H1 (cell line): ENCODE measurements at regions not wholly inside any gene's neighbourhood (a gene's known extent, or its start where the extent isn't known, plus 50 kb on each side); places are given as distances from the start of the nearest gene placed in this dataset.

Source experiments
- BACH1 ChIP-seq: IDR thresholded peaks from 2 replicates; pipeline ENCODE4 v1.6.1; 2012; ENCODE audit warnings: low read length, improper control_type of control experiment
- JUN ChIP-seq: IDR thresholded peaks from 2 replicates; pipeline ENCODE4 v1.6.1; 2011; ENCODE audit warnings: low read depth, mild to moderate bottlenecking, improper control_type of control experiment, low read length
- TF ChIP-seq, protein P1 (sequence below): fragments of 300-600 bp; sonication (generic); IDR thresholded peaks from 2 replicates; pipeline ENCODE4 v1.7.1; 2012; ENCODE audit warnings: low read length, moderate library complexity, mild to moderate bottlenecking, inconsistent platforms; ENCODE audit not compliant: insufficient replicate concordance

DNA sequence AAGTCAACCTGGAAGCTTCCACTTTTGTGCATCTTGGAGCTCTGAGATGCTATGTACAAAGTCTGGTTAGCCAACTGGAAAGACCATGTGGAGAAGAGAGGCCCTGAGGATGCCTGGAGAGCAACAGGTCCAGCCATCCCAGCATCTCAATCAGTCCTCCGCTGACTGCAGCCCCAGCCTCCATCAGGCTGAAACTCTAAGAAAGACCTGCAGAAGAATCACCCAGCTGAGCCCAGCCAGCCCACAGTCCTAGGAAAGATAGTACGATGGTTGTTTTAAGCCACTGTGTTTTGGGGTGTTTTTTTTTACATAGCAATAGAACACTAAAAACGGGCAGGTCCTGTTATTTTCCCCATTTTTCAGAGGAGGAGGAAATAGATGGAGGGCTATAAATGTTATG, 84.0 kb downstream of the NCR2 start (continued):
- TF ChIP-seq, protein P1, sequence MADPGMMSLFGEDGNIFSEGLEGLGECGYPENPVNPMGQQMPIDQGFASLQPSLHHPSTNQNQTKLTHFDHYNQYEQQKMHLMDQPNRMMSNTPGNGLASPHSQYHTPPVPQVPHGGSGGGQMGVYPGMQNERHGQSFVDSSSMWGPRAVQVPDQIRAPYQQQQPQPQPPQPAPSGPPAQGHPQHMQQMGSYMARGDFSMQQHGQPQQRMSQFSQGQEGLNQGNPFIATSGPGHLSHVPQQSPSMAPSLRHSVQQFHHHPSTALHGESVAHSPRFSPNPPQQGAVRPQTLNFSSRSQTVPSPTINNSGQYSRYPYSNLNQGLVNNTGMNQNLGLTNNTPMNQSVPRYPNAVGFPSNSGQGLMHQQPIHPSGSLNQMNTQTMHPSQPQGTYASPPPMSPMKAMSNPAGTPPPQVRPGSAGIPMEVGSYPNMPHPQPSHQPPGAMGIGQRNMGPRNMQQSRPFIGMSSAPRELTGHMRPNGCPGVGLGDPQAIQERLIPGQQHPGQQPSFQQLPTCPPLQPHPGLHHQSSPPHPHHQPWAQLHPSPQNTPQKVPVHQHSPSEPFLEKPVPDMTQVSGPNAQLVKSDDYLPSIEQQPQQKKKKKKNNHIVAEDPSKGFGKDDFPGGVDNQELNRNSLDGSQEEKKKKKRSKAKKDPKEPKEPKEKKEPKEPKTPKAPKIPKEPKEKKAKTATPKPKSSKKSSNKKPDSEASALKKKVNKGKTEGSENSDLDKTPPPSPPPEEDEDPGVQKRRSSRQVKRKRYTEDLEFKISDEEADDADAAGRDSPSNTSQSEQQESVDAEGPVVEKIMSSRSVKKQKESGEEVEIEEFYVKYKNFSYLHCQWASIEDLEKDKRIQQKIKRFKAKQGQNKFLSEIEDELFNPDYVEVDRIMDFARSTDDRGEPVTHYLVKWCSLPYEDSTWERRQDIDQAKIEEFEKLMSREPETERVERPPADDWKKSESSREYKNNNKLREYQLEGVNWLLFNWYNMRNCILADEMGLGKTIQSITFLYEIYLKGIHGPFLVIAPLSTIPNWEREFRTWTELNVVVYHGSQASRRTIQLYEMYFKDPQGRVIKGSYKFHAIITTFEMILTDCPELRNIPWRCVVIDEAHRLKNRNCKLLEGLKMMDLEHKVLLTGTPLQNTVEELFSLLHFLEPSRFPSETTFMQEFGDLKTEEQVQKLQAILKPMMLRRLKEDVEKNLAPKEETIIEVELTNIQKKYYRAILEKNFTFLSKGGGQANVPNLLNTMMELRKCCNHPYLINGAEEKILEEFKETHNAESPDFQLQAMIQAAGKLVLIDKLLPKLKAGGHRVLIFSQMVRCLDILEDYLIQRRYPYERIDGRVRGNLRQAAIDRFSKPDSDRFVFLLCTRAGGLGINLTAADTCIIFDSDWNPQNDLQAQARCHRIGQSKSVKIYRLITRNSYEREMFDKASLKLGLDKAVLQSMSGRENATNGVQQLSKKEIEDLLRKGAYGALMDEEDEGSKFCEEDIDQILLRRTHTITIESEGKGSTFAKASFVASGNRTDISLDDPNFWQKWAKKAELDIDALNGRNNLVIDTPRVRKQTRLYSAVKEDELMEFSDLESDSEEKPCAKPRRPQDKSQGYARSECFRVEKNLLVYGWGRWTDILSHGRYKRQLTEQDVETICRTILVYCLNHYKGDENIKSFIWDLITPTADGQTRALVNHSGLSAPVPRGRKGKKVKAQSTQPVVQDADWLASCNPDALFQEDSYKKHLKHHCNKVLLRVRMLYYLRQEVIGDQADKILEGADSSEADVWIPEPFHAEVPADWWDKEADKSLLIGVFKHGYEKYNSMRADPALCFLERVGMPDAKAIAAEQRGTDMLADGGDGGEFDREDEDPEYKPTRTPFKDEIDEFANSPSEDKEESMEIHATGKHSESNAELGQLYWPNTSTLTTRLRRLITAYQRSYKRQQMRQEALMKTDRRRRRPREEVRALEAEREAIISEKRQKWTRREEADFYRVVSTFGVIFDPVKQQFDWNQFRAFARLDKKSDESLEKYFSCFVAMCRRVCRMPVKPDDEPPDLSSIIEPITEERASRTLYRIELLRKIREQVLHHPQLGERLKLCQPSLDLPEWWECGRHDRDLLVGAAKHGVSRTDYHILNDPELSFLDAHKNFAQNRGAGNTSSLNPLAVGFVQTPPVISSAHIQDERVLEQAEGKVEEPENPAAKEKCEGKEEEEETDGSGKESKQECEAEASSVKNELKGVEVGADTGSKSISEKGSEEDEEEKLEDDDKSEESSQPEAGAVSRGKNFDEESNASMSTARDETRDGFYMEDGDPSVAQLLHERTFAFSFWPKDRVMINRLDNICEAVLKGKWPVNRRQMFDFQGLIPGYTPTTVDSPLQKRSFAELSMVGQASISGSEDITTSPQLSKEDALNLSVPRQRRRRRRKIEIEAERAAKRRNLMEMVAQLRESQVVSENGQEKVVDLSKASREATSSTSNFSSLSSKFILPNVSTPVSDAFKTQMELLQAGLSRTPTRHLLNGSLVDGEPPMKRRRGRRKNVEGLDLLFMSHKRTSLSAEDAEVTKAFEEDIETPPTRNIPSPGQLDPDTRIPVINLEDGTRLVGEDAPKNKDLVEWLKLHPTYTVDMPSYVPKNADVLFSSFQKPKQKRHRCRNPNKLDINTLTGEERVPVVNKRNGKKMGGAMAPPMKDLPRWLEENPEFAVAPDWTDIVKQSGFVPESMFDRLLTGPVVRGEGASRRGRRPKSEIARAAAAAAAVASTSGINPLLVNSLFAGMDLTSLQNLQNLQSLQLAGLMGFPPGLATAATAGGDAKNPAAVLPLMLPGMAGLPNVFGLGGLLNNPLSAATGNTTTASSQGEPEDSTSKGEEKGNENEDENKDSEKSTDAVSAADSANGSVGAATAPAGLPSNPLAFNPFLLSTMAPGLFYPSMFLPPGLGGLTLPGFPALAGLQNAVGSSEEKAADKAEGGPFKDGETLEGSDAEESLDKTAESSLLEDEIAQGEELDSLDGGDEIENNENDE: no peak
- TF ChIP-seq BACH1 (no peak), JUN (no peak)
